ENCODE measurements at regions not wholly inside any gene's neighbourhood (a gene's known extent, or its start where the extent isn't known, plus 50 kb on each side); places are given as distances from the start of the nearest gene placed in this dataset.

GRCh38 chr2:45068571-45069140, 59.4 kb upstream of the SIX2 start:
- DNase-seq (ENCODE audit: low read depth) = no peak

DNA sequence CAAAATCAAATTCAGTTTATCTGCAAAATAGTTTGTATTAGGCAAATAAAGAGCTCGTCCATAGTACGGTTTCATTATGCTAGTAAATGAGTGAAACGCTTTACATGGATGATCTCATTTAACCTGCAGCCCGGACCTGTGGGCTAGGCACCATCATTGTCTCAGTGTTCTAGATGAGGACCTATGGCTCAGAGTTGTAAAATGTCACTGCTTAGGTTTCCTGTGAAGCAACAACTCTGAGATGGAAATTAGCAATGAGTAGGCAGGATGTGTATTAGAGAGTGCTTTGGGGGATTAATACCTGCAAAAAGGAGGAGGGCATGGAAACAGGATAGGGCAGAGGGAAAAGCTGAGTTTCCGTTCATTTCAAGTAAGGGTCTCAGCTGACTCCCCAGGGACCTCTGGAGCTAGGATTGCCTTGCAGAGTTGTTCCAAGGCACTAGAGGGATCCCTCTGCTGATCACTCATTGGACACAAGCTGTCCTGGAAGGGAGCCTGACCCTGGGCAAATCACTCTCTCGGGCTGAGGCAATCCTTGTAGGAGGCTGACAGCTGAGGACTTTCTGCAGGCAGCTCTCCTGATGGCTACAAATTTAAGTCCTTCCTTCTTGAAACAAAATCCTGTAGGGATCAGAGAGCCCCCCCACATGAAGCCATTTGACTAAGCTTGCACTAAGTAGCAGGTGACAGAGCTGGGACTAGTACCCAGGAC, 58.8 kb upstream of the SIX2 start:
- DNase-seq (ENCODE audit: low read depth) = peak; percentile 6

All from EH (cell line).